GM12872 (cell line): ENCODE measurements at regions not wholly inside any gene's neighbourhood (a gene's known extent, or its start where the extent isn't known, plus 50 kb on each side); places are given as distances from the start of the nearest gene placed in this dataset.

ENCODE experiments used
- CTCF ChIP-seq: IDR thresholded peaks from 3 replicates; pipeline ENCODE4 v1.5.1; 2011; ENCODE audit warnings: low read depth, mild to moderate bottlenecking, low read length, moderate library complexity; ENCODE audit not compliant: insufficient read depth

GRCh38 chr10:83625831-83626360, 513.4 kb upstream of the GHITM start:
- no peak for TF ChIP-seq CTCF

- TF ChIP-seq CTCF = no peak
Observed at GRCh38 chr10:83632701-83633100, 506.6 kb upstream of the GHITM start.

GRCh38 chr10:83633547-83633946, 505.8 kb upstream of the GHITM start:
- TF ChIP-seq CTCF = no peak

- no peak for TF ChIP-seq CTCF
Observed at GRCh38 chr10:83636826-83637225, 502.5 kb upstream of the GHITM start.

- no peak for TF ChIP-seq CTCF
Observed at GRCh38 chr10:83647526-83647925, 491.8 kb upstream of the GHITM start.

- TF ChIP-seq CTCF = no peak
Observed at GRCh38 chr10:83648201-83648600, 491.1 kb upstream of the GHITM start.

GRCh38 chr10:83649471-83649870, 489.8 kb upstream of the GHITM start:
- TF ChIP-seq CTCF = no peak
